HepG2 (cell line): ENCODE measurements at regions not wholly inside any gene's neighbourhood (a gene's known extent, or its start where the extent isn't known, plus 50 kb on each side); places are given as distances from the start of the nearest gene placed in this dataset.
A peak's percentile ranks its signal among the peaks of the same experiment; 100 is the strongest.

Experiments
- ATAC-seq: fragments of 200-7000 bp; cut with Tn5 transposase; 3 replicates; pipeline ENCODE4 v1.9.1; 2020; ENCODE audit warnings: mild to moderate bottlenecking, moderate library complexity
- BruUV-seq: library from RNA; stranded (reverse); fragments of 400-500 nt; replicated peaks from 2 replicates; lab custom pipeline; 2021; lab: Mats Ljungman, UMichigan
- CTCF ChIA-PET: fragments of 300-600 bp; formaldehyde crosslinking; extraction: SDS; loops from one replicate; lab custom pipeline; 2021; ENCODE audit warnings: low total read pairs, inconsistent platforms, low intra/inter-chr PET ratio; lab: Yijun Ruan, JAX
- POLR2A ChIA-PET: fragments of 350-600 bp; sonication (Branson Sonifier 250); formaldehyde crosslinking; loops from one replicate; lab custom pipeline; 2020; ENCODE audit warnings: antibody characterized with exemption, inconsistent platforms; lab: Yijun Ruan, JAX
- DNase-seq: peaks from one replicate; pipeline ENCODE4 v3.0.0-alpha.2; 2015; ENCODE audit warnings: low spot score
- FAIRE-seq: peaks from 3 replicates; lab custom pipeline; 2011; peaks lifted over from hg19 to GRCh38; lab: Jason Lieb, UNC
- H2AFZ ChIP-seq: one replicate; pipeline ENCODE4 v1.6.1; 2011; ENCODE audit warnings: low read length, inconsistent platforms
- H3K27ac ChIP-seq: fragments of 300-600 bp; 3 replicates; pipeline ENCODE4 v1.8.0; 2011; ENCODE audit warnings: mixed run types, mild to moderate bottlenecking, mixed read lengths, low read length, inconsistent platforms; ENCODE audit not compliant: insufficient read depth; ENCODE audit errors: extremely low read length
- H3K27me3 ChIP-seq, 2 experiments: fragments of 200-600 bp in 1 of 2; 2 replicates in 1 of 2; 3 replicates in 1 of 2; pipeline versions ENCODE4 v1.6.0 to v1.8.0; 2011; ENCODE audit warnings: low read length in 2 of 2, mild to moderate bottlenecking in 2 of 2, moderate library complexity in 2 of 2, inconsistent platforms in 1 of 2; ENCODE audit not compliant: insufficient read depth in 2 of 2, control insufficient read depth in 1 of 2
- H3K36me3 ChIP-seq, 2 experiments: fragments of 200-600 bp in 1 of 2; replicated peaks in 1 of 2; 2 replicates in 1 of 2; 3 replicates in 1 of 2; pipeline versions ENCODE4 v1.5.1 to v1.8.0; 2011; ENCODE audit warnings: low read length in 2 of 2, inconsistent platforms in 1 of 2; ENCODE audit not compliant: insufficient read depth in 2 of 2, control insufficient read depth in 1 of 2
- H3K4me1 ChIP-seq: 2 replicates; pipeline ENCODE4 v1.5.1; 2012; ENCODE audit warnings: low read length, inconsistent platforms; ENCODE audit not compliant: insufficient read depth
- H3K4me2 ChIP-seq: 2 replicates; pipeline ENCODE4 v1.6.0; 2011; ENCODE audit warnings: low read depth, low read length, inconsistent platforms
- H3K4me3 ChIP-seq, 3 experiments: fragments of 200-600 bp in 1 of 3; sonication (generic), shearing (Covaris generic) in 1 of 3; replicated peaks in 1 of 3; 2 replicates each; pipeline ENCODE4 v1.5.1; 2011 to 2016; ENCODE audit warnings: low read length in 3 of 3, inconsistent platforms in 2 of 3, low read depth in 2 of 3, mild to moderate bottlenecking in 2 of 3, control low read depth in 1 of 3, mixed read lengths in 1 of 3; ENCODE audit not compliant: insufficient read depth in 1 of 3
- H3K79me2 ChIP-seq: one replicate; pipeline ENCODE4 v1.6.1; 2011; ENCODE audit warnings: low read length, inconsistent platforms; ENCODE audit not compliant: insufficient read depth
- H3K9ac ChIP-seq: 2 replicates; pipeline ENCODE4 v1.6.0; 2011; ENCODE audit warnings: mild to moderate bottlenecking, low read depth, low read length, inconsistent platforms; ENCODE audit not compliant: insufficient read depth
- H3K9me3 ChIP-seq: 2 replicates; pipeline ENCODE4 v1.5.1; 2012; ENCODE audit warnings: mild to moderate bottlenecking, low read length
- H4K20me1 ChIP-seq: 2 replicates; pipeline ENCODE4 v1.6.0; 2011; ENCODE audit warnings: inconsistent platforms, mild to moderate bottlenecking, low read length, moderate library complexity; ENCODE audit not compliant: insufficient read depth
- AFF4 ChIP-seq: sonication (generic); formaldehyde crosslinking; IDR thresholded peaks from 2 replicates; pipeline ENCODE4 v1.4.0; 2020; ENCODE audit warnings: missing genetic modification reagents
- FOXP4 ChIP-seq: sonication (generic); formaldehyde crosslinking; IDR thresholded peaks from 2 replicates; pipeline ENCODE4 v1.4.0; 2020; ENCODE audit warnings: missing genetic modification reagents
- HMG20A ChIP-seq: IDR thresholded peaks from 2 replicates; pipeline ENCODE4 v1.6.1; 2016; ENCODE audit warnings: borderline replicate concordance
- MYC ChIP-seq: sonication (generic); formaldehyde crosslinking; IDR thresholded peaks from 2 replicates; pipeline ENCODE4 v1.9.0; 2021; ENCODE audit warnings: missing genetic modification reagents, borderline replicate concordance
- NFKB2 ChIP-seq: sonication (generic); formaldehyde crosslinking; IDR thresholded peaks from 2 replicates; pipeline ENCODE4 v1.4.0; 2020; ENCODE audit warnings: missing genetic modification reagents, borderline replicate concordance
- PLRG1 ChIP-seq: fragments of 450-650 bp; conservative IDR thresholded peaks from 2 replicates; pipeline ENCODE4 v1.6.1; 2016
- SCMH1 ChIP-seq: sonication (generic); formaldehyde crosslinking; IDR thresholded peaks from 2 replicates; pipeline ENCODE4 v1.9.0; 2021; ENCODE audit warnings: missing genetic modification reagents, mild to moderate bottlenecking, borderline replicate concordance
- TEAD3 ChIP-seq: optimal IDR thresholded peaks from 2 replicates; pipeline ENCODE3; 2016; ENCODE audit warnings: borderline replicate concordance
- TFAP4 ChIP-seq: sonication (generic); IDR thresholded peaks from 2 replicates; pipeline ENCODE4 v1.6.1; 2016; ENCODE audit warnings: low read depth, borderline replicate concordance
- ZNF431 ChIP-seq: sonication (generic); formaldehyde crosslinking; IDR thresholded peaks from 2 replicates; pipeline ENCODE4 v1.9.0; 2022; ENCODE audit warnings: missing genetic modification reagents, low read depth, mild to moderate bottlenecking, borderline replicate concordance
- ZNF644 ChIP-seq: IDR thresholded peaks from 2 replicates; pipeline ENCODE4 v1.6.1; 2016; ENCODE audit warnings: low read depth
- WGBS: methylation state at CpG from one replicate; pipeline ENCODE4 v1.1.6; 2017; ENCODE audit warnings: low lambda C conversion rate; 5-methylcytosine and 5-hydroxymethylcytosine counted together
- in situ Hi-C: cut with HindIII; loops from 2 replicates; pipeline ENCODE4 v1.10.0; 2017; ENCODE audit warnings: low pct_unique_long_range_greater_than_20kb; ENCODE audit not compliant: extremely low pct_ligation_motif_present
- intact Hi-C: fragments of 100-400 bp; cut with micrococcal nuclease; formaldehyde crosslinking; loops from one replicate; pipeline ENCODE4 v1.10.0; 2022; ENCODE audit not compliant: unreplicated experiment
- TF ChIP-seq, protein P1 (sequence below): IDR thresholded peaks from 2 replicates; pipeline ENCODE4 v1.6.1; 2012; ENCODE audit warnings: low read length, improper control_type of control experiment

DNA sequence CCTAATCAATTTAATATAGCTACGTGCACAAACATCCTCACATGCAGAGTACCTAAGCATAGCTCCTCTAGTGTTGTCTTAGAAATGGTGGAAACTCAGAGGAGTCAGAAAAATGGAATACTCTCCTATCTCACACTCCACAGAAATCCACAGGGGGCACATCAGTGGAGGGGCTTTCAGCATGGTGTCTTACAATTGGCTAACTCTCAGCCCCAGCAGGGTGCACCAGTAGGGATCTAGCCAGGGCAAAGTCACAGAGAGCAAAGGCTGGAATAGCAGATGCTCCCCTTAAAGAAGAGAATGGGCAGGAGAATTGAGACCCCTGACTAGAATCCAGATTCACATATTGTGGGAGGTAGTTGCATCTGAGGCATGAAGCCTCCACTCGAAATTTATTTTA lies 135.7 kb downstream of the MAIP1 start (continued):
- TF ChIP-seq HMG20A (CRISPR knock-in tag) (no peak), ZNF431 (no peak), ZNF644 (CRISPR knock-in tag) (no peak), PLRG1 (no peak), MYC (CRISPR knock-in tag) (no peak), NFKB2 (CRISPR knock-in tag) (no peak)
- TF ChIP-seq, all 625 proteins: peak for 0

DNA sequence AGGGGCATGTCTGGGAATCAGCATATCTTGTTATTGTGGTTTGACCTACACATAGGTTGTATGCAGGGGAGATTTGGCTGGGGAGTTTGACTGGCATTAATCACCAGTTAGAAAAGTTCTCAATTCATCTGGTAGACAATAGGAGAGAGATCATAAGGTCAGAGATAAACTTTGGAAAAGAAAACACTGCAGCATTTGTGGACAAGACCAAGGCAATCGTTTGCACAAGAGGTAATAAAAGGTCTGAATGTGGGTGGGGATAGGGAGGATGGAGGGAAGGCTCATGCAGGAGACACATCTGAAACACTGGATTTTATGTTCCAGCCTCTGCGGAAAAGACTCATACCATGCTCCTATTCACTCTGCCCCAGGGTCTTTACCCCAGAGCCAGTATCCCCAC lies 136.9 kb downstream of the MAIP1 start:
- DNase-seq (peak; percentile 60), FAIRE-seq (no peak), ATAC-seq (peak; percentile 71)
- Histone ChIP-seq H3K27ac (no peak overlapping the region), H3K4me2 (no peak overlapping the region), H3K4me1 (peaks cover 9% of the 10 kb centered on the region), H3K4me3 (no peak overlapping the region), H3K9me3 (no peaks in the 10 kb centered on the region), H2AFZ (no peak overlapping the region), H3K27me3 (peaks cover 0 to 30% of the 10 kb centered on the region in 2 experiments; a peak in 3 of 5 replicates), H4K20me1 (no peaks in the 10 kb centered on the region), H3K79me2 (no peaks in the 10 kb centered on the region), H3K36me3 (no peaks in the 10 kb centered on the region), H3K9ac (no peak overlapping the region)
- BruUV-seq = no TSS peak
- in situ Hi-C loops = no loop called here
- ChIA-PET POLR2A (no interaction called here), CTCF (no interaction called here)
- WGBS = 5% methylated on average over 2 of the region's 2 CpGs
- intact Hi-C loops = no loop called here
- no peak for TF ChIP-seq TFAP4
- TF ChIP-seq, protein P1, sequence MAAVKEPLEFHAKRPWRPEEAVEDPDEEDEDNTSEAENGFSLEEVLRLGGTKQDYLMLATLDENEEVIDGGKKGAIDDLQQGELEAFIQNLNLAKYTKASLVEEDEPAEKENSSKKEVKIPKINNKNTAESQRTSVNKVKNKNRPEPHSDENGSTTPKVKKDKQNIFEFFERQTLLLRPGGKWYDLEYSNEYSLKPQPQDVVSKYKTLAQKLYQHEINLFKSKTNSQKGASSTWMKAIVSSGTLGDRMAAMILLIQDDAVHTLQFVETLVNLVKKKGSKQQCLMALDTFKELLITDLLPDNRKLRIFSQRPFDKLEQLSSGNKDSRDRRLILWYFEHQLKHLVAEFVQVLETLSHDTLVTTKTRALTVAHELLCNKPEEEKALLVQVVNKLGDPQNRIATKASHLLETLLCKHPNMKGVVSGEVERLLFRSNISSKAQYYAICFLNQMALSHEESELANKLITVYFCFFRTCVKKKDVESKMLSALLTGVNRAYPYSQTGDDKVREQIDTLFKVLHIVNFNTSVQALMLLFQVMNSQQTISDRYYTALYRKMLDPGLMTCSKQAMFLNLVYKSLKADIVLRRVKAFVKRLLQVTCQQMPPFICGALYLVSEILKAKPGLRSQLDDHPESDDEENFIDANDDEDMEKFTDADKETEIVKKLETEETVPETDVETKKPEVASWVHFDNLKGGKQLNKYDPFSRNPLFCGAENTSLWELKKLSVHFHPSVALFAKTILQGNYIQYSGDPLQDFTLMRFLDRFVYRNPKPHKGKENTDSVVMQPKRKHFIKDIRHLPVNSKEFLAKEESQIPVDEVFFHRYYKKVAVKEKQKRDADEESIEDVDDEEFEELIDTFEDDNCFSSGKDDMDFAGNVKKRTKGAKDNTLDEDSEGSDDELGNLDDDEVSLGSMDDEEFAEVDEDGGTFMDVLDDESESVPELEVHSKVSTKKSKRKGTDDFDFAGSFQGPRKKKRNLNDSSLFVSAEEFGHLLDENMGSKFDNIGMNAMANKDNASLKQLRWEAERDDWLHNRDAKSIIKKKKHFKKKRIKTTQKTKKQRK = no peak
- no peak for TF ChIP-seq AFF4
- 0 out of 2 replicates have a peak, but pooled peaks have one; percentile 20 for TF ChIP-seq FOXP4 (CRISPR knock-in tag)
- no peak for TF ChIP-seq TEAD3 (CRISPR knock-in tag)
- no peak for TF ChIP-seq SCMH1 (CRISPR knock-in tag)
